Endometrium (tissue), 2 donors: ENCODE measurements at regions not wholly inside any gene's neighbourhood (a gene's known extent, or its start where the extent isn't known, plus 50 kb on each side); places are given as distances from the start of the nearest gene placed in this dataset.
A peak's percentile ranks its signal among the peaks of the same experiment; 100 is the strongest.
"Not testable (repeated sequence)": the region's sequence is repeated elsewhere in the genome, so short reads cannot be mapped to it uniquely, and the experiment has no call there.

ENCODE experiments used
- FAIRE-seq: peaks from 2 replicates; lab custom pipeline; 2012; peaks lifted over from hg19 to GRCh38; lab: Jason Lieb, UNC
- donor health status: control.
- donor health status: control.

GRCh38 chr9:38185647-38186403 lies 116.8 kb upstream of the SHB start:
- FAIRE-seq, result no peak

GRCh38 chr9:38183994-38184568 lies 115.1 kb upstream of the SHB start:
- FAIRE-seq, result no peak

DNA sequence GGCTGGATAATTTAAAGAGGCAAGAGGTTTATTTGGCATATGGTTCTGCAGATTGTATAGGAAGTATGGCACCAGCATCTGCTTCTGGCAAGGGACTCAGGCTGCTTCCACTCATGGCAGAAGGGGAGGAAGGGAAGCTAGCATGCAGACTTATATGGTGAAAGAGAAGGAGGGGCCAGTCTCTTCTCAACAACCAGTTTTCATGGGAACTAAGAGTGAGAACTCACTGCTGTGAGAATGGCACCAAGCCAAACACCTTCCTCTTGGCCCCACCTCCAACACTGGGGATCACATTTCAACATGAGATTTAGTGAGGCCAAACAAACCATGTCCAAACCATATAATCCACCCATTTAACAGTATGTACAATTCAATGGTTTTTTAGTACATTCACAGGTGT lies 113.3 kb upstream of the SHB start:
- no peak for FAIRE-seq

DNA sequence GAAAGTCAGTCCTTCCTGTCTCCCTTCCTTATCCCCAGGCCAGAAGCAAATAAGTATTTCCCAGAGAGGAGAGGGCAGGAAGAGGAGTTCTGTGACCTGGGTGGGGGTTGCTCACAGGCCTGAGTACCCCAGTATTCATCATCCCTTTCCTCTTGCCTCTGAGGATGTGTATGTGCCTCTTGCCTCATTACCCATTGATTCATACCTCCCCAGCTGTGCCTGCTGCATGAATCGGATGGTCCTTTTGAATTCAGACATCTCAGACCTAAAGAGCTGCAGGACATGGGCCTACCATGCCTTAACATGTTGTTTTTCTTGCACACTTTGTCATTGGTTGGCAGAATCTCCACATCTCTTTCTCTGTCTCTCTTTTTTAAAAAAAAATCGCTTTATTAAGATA lies 112.8 kb upstream of the SHB start:
- no peak for FAIRE-seq

GRCh38 chr9:38181232-38181631 lies 112.2 kb upstream of the SHB start:
- no peak for FAIRE-seq

DNA sequence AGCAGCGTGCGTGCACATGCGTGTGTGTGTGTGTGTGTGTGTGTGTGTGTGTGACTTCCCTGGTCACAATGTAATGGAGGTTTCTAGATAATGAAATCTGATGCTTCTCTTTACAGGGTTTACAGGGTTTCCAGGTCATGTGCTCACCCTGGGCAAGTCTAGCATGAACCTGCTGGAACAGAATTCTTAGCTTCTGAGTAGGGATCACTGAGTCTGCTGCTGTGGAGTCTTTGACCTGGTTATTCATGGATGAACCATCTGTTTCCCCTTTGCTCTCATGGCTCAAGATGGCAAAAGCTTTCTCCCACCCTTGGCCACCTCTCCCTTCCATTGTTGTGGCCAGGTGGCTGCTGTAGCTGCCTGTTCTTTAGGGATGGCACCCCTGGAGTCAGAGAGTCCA lies 111.6 kb upstream of the SHB start:
- FAIRE-seq, result no peak

DNA sequence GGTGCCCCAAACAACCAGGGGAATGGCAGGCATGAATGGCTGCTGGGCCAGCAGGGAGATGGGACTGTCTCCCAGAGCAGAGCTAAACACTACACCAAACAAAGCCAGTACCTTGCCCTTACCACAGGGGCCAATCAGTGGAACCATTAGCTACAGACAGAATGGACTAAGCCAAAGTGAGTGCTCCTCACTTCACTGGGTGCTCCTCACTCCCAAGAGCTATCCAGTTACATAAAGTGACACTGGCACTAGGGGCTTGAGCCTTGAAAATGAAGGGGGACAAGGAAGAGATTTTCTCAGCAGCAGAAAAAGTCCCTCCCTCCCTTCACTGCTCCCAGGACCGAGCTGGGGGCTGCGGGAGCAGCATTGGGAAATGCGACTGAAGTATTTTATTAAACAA lies 110.9 kb upstream of the SHB start:
- FAIRE-seq, result no peak

GRCh38 chr9:38178237-38178636 lies 109.2 kb upstream of the SHB start:
- no peak for FAIRE-seq

DNA sequence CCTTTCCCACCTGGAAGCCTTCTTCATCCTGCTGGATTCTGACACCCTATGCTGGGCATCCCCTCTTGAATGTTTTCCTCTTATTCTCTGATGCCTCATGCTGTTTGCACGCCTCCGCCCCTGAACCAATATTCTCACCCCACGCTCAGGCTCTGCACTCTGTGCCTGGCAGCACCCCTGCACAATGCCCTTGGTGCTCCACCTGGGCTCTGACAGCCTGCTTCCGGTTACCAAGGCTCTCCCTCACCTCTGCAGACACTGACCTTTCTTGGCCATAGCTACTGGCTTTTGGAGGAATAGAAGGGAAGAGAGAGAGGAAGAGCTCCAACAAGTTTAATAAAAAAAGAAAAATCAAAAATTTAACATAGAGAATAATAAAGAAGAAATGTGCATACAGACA lies 108.7 kb upstream of the SHB start:
- no peak for FAIRE-seq

GRCh38 chr9:38176251-38176650 lies 107.2 kb upstream of the SHB start:
- FAIRE-seq, result no peak

DNA sequence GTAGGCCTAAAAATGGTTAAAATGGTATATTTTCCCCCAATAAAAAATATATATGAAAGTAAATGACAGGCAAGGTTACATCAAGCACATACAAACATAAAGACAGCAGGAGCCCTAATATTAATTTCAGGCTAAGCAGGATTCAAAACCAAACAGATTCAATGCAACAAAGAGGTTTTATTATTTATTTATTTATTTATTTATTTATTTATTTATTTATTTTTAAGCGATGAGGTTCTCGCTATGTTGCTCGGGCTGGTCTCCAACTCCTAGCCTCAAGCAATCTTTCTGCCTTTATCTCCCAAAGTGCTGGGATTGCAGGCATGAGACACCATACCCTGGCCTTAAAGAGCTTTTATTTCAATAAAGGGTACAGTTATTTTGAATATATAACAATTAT lies 106.4 kb upstream of the SHB start:
- no peak for FAIRE-seq

DNA sequence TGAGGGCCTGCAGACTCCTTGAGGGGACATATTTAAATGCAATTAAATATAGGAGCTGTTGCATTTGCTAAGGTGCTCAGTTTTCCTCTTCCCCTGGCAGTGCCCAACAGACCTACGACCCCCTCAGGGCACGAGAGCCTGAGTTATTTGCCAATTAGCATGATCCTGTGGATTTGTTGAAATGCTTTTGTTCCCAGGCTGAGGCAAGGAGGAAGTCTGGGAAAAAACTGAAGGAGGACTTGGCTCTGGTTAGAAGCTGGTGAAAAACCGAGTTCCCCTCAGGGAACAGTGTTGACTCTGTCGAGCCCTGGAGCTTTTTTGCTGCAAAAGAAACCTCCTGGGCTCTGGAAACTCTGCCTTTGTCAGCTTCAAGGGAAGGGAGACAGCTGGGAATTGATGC lies 103.6 kb upstream of the SHB start:
- no peak for FAIRE-seq

GRCh38 chr9:38171926-38172325 lies 102.9 kb upstream of the SHB start:
- FAIRE-seq, result no peak

DNA sequence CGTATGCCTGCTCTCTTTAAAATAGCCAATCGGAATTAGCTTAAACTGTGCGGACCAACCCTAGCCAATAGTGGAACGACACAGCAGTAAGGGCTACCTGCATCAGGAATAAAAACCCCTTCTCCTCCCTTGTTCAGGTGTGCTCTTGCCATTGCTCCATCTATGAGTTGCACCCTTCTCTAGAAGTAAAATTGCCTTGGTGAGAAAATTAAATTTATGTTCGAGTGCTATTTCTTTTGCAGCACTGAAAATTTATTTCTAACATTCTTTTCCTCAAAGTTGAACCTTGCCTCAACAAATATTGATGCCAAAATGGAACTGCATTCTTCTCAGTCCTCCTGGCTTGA lies 102.5 kb upstream of the SHB start:
- FAIRE-seq, result no peak

GRCh38 chr9:38170763-38171537 lies 101.9 kb upstream of the SHB start:
- FAIRE-seq, result not testable (repeated sequence)

GRCh38 chr9:38170155-38170554 lies 101.1 kb upstream of the SHB start:
- not testable (repeated sequence) for FAIRE-seq

DNA sequence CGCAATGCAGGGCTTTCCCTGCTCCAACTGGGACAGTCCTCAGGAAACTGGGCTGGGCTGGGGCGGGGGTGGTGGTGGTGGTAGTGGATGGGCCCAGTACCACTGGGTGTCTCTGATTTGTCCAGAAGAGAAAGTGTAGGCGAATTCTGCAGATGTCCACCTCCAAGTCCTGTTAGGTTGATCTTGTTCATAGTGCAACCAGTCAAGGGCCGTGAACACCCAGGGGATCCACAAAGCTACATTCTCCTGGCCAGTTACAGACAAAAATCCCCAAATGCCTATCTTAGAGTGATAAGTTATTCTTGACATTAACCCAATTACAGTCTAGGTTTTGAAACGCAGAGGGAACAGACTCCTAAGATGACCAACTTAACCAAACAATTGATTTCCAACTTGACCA lies 97.5 kb upstream of the SHB start:
- no peak for FAIRE-seq

DNA sequence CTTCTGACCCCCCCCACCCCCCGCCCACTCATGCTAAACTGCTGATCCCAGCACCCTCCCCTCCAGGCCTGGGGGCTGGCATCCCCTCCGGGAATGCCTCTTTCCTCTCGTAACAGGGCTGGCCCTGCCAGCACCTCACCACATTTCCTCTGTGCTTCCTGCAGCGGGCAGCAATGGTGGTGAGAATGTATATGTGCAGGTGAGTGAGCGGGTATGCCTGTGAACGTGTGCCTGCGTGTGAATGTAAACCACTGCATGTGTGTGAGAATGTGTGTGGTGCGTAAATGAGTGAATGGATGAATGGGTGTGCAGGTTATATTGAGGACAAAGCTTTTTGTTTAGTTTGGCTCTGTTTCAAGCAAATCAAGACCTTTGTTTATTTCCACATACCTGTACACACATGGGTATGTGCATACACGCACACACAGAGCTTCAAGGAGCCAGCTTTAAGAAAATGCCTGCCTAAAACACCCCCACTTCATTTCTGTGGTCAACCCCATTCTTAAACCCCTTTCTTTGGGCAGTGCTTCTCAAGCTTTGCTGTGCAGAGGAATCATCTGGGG lies 95.7 kb upstream of the SHB start:
- no peak for FAIRE-seq

- FAIRE-seq, result no peak
These were observed 94.5 kb upstream of the SHB start for GRCh38 chr9:38163518-38163917.

- peak; percentile 86 for FAIRE-seq
These were observed 93.5 kb upstream of the SHB start for GRCh38 chr9:38162332-38163211.

DNA sequence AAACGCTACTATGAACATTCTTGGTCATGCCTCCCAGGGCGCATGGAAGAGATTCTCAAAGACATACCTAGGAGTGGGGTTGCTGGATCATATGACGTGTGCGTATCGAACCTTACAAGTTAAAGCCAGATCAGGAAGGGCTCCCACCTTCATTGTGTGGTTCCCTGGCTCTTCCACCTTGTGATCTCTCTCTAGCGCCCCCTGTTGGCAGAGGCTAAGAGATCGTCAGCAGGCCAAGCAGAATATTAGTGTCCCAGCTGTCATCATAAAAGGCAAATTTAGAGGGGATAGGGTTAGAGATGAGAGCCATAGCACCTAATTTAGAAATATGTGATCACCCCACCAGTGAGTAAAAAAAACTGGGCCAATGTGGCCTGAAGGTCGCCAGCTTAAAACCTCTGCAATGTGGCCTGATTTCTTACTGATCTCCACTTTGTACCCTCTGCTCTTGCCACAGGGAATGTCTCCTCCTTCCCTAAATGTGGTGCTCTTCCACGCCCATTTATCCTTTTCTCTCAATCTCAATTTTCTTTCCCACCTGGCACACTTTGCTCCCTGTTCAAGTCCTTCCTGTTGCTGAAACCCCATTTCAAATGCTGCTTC lies 91.7 kb upstream of the SHB start:
- no peak for FAIRE-seq

- no peak for FAIRE-seq
These were observed 90.6 kb upstream of the SHB start for GRCh38 chr9:38159599-38159998.
